GM20000 (cell line): ENCODE measurements at regions not wholly inside any gene's neighbourhood (a gene's known extent, or its start where the extent isn't known, plus 50 kb on each side); places are given as distances from the start of the nearest gene placed in this dataset.

Source experiments
- DNase-seq: peaks from one replicate; pipeline ENCODE4 v3.0.0; 2012; ENCODE audit warnings: low spot score
- CTCF ChIP-seq: IDR thresholded peaks from 2 replicates; pipeline ENCODE4 v1.5.1; 2012; ENCODE audit warnings: mild to moderate bottlenecking, control low read depth; ENCODE audit errors: extremely low read depth, missing control alignments

GRCh38 chr6:62672989-62673388 lies 387.0 kb upstream of the KHDRBS2 start:
- no peak for TF ChIP-seq CTCF
- DNase-seq = no peak

DNA sequence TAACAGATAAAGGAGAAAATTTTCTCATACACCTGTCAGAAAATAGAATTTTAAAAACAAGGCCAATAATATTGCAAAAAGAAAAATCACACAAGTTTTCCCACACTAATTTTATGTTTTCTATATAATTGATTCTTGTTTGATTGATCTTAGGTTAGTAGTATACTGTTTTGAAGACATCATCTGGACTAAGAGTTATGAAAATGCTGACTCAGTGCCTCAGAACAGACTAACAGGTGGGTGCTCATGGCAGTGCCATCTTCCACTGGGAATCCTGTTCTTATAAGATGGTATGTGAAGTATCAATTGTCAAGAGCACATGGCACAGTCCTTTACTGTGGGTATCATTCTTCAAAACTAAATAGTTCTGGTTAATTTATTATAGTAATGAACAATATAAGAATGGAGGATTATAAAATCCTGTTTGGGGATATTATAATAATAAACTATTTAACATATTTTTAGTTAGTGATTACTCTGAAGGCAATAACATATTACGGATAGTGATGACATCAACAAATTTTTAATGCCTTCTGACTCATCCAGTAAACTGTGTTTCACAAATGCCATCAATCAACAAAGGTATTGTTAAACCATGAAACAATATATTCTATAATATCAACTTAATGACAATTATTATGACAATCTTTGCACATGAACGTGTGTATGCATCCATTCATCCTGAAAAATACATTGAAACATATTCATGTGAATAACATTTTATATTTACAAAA lies 384.6 kb upstream of the KHDRBS2 start:
- no peak for TF ChIP-seq CTCF
- no peak for DNase-seq

DNA sequence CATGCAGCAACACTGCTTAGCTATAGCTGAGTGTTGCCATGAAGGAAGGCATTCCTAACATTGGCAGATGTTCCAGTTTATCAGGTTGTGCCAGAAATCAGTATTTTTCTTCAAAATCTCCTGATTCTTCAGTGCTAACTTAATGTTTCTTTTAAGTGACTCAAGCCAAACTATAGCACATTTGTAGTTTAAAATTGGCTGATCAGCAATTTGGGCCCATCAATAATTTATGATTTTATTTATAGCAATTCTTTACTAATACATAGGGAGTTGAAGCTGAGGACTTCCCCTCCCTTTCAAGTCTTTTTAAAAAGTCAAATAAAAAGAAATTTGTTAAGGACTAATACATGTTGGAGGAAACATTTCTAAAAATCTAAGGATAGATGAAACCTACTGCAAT lies 383.8 kb upstream of the KHDRBS2 start:
- no peak for DNase-seq
- TF ChIP-seq CTCF = no peak

GRCh38 chr6:62652692-62653328 lies 366.8 kb upstream of the KHDRBS2 start:
- no peak for DNase-seq
- TF ChIP-seq CTCF = no peak

DNA sequence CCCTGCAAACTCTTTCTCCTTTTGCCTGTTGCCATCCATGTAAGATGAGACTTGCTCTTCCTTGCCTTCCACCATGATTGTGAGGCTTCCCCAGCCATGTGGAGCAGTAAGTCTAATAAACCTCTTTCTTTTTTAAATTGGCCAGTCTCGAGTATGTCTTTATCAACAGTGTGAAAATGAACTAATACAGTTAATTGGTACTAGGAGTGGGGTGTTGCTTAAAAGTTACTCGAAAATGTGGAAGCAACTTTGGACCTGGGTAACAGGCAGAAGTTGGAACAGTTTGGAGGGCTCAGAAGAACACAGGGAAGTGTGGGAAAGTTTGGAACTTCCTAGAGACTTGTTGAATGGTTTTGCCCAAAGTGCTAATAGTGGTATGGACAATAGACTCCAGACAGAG lies 359.2 kb upstream of the KHDRBS2 start:
- no peak for TF ChIP-seq CTCF

DNA sequence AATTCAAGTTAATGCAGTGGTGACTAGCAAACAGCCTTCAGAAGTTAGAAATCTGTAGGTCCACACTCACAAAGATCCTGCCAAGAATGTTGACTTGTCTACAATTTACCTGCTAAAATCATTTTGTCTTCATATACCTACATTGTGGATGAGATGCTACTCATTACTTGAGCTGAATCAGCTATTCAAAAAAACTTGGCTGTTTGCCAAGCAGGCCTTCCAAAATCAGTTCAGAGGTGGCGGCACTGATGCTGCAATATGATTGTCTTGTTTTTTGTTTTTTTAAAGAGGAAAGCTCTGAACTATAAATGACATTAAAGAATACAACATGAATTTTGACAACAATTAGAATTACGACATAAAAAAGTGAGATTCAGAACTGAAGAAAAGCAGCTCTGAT lies 354.7 kb upstream of the KHDRBS2 start:
- no peak for DNase-seq
- TF ChIP-seq CTCF = no peak

More for the DNA sequence above, 359.2 kb upstream of the KHDRBS2 start:
- DNase-seq = no peak

DNA sequence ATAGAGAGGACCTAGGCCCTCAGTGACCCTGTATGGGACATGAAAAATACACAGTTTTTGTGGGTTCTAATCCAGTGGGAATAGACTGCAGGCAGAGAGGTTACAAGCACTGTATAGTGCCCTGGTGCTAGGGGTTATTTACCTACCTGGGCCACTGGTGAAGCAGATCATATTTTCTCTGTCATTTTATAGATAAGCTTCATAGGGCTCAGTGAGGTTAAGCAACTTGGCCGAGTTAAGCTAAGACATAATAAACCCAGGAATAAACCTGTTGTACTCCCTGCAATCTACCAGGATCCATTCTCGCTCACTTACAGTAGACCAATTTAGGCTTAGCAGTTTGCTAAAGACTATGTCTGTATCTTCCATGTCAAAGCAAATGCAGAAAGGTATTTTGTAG lies 340.6 kb upstream of the KHDRBS2 start:
- TF ChIP-seq CTCF = no peak
- DNase-seq = no peak
